ENCODE measurements at regions not wholly inside any gene's neighbourhood (a gene's known extent, or its start where the extent isn't known, plus 50 kb on each side); places are given as distances from the start of the nearest gene placed in this dataset.
"Not testable (repeated sequence)": the region's sequence is repeated elsewhere in the genome, so short reads cannot be mapped to it uniquely, and the experiment has no call there.

DNA sequence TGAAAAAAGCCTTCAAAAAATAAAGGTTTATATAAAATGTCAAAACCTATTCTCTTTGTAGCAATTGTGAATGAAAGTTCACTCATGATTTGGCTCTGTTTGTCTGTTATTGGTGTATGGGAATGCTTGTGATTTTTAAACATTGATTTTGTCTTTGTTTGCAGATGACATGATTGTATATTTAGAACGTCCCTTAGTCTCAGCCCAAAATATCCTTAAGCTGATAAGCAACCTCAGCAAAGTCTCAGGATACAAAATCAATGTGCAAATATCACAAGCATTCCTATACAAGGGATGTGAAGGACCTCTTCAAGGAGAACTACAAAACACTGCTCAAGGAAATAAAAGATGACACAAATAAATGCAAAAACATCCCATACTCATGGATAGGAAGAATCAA lies 236.4 kb downstream of the PAPSS1 start:
- H3K27me3 ChIP-seq (ENCODE audit: control insufficient read depth in 2 of 2, insufficient read depth in 2 of 2, low read length in 2 of 2); H3K27ac ChIP-seq (ENCODE audit: insufficient read depth, low read depth, low read length); H4K20me1 ChIP-seq (replicated peaks; ENCODE audit: control insufficient read depth, extremely low read depth, insufficient read depth, low read length); BruUV-seq (replicated peaks); intact Hi-C loops (cut with micrococcal nuclease); H3K79me2 ChIP-seq (ENCODE audit: control insufficient read depth, insufficient read depth, low read length); H3K4me1 ChIP-seq (ENCODE audit: control insufficient read depth, extremely low read depth, insufficient read depth, low read length); dilution Hi-C loops (cut with MboI; ENCODE audit: extremely low pct_ligation_motif_present, low sequenced_read_pairs); H3K36me3 ChIP-seq (ENCODE audit: control insufficient read depth in 2 of 2, extremely low read depth in 1 of 2, insufficient read depth in 2 of 2, low read length in 2 of 2); FAIRE-seq; H3K9me1 ChIP-seq (replicated peaks; ENCODE audit: control insufficient read depth, extremely low read depth, insufficient read depth, low read length); H2AFZ ChIP-seq (ENCODE audit: low read depth, low read length); H3K4me3 ChIP-seq (replicated peaks in 1 of 3; ENCODE audit: insufficient read depth in 1 of 3, low read depth in 1 of 3, low read length in 3 of 3); H3K4me2 ChIP-seq (ENCODE audit: insufficient read depth, low read length); DNase-seq (ENCODE audit: low read depth, low spot score); H3K9ac ChIP-seq (replicated peaks; ENCODE audit: extremely low read depth, insufficient read depth, low read length); POLR2A ChIA-PET; H3K9me3 ChIP-seq (replicated peaks; ENCODE audit: control insufficient read depth, insufficient read depth, low read length): not testable (repeated sequence)
- CTCF ChIA-PET, result interaction anchor here (0.6 kb wide), 1 partner anchor 598 kb away, joined by 3 read pairs; no protein-coding TSS in a partner anchor

DNA sequence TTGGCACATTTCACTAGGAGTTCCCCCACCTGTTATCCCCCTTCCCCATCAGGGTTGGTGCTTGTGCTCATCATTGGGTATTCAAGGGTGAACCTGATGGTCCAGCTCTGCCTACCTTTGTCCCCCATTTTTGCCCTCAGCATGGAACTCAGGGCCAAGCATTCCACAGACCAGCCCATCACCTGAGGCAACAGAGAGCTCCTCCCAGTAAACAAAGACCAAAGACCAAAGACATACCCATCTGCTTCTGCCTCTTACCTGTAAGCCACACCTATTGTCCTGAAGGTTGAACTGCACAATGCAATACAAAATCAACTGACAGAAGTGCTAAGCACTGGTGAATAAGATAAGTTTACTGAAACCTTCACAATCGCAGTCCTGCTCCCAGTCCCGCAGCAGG lies 237.5 kb downstream of the PAPSS1 start:
- Histone ChIP-seq H3K27me3 (ENCODE audit: control insufficient read depth in 2 of 2, insufficient read depth in 2 of 2, low read length in 2 of 2) (no peaks in the 10 kb centered on the region), H3K4me2 (ENCODE audit: insufficient read depth, low read length) (no peak overlapping the region), H2AFZ (ENCODE audit: low read depth, low read length) (no peak overlapping the region), H3K4me1 (ENCODE audit: control insufficient read depth, extremely low read depth, insufficient read depth, low read length) (no peaks in the 10 kb centered on the region), H3K9ac (replicated peaks; ENCODE audit: extremely low read depth, insufficient read depth, low read length) (no peak overlapping the region), H3K9me3 (replicated peaks; ENCODE audit: control insufficient read depth, insufficient read depth, low read length) (no peaks in the 10 kb centered on the region), H3K27ac (ENCODE audit: insufficient read depth, low read depth, low read length) (no peak overlapping the region), H4K20me1 (replicated peaks; ENCODE audit: control insufficient read depth, extremely low read depth, insufficient read depth, low read length) (no peaks in the 10 kb centered on the region), H3K4me3 (replicated peaks in 1 of 3; ENCODE audit: insufficient read depth in 1 of 3, low read depth in 1 of 3, low read length in 3 of 3) (no peak overlapping the region), H3K79me2 (ENCODE audit: control insufficient read depth, insufficient read depth, low read length) (no peaks in the 10 kb centered on the region), H3K9me1 (replicated peaks; ENCODE audit: control insufficient read depth, extremely low read depth, insufficient read depth, low read length) (no peaks in the 10 kb centered on the region), H3K36me3 (ENCODE audit: control insufficient read depth in 2 of 2, extremely low read depth in 1 of 2, insufficient read depth in 2 of 2, low read length in 2 of 2) (no peaks in the 10 kb centered on the region)
- no TSS peak for BruUV-seq (replicated peaks)
- FAIRE-seq (no peak), DNase-seq (ENCODE audit: low read depth, low spot score) (no peak)
- ChIA-PET POLR2A (no interaction called here), CTCF (interaction anchor here (0.6 kb wide), 1 partner anchor 1407 kb away, joined by 3 read pairs; no protein-coding TSS in a partner anchor)
- intact Hi-C loops (cut with micrococcal nuclease), result no loop called here
- dilution Hi-C loops (cut with MboI; ENCODE audit: extremely low pct_ligation_motif_present, low sequenced_read_pairs), result no loop called here
- TF ChIP-seq POLR2A (IDR thresholded peaks at IDR 0.05; ENCODE audit: low read depth, low read length), result no peak
